DLD1 (cell line): ENCODE measurements at regions not wholly inside any gene's neighbourhood (a gene's known extent, or its start where the extent isn't known, plus 50 kb on each side); places are given as distances from the start of the nearest gene placed in this dataset.

Experiments used
- in situ Hi-C: cut with HindIII; loops from 2 replicates; pipeline ENCODE4 v1.10.0; 2017; ENCODE audit warnings: low sequenced_read_pairs

DNA sequence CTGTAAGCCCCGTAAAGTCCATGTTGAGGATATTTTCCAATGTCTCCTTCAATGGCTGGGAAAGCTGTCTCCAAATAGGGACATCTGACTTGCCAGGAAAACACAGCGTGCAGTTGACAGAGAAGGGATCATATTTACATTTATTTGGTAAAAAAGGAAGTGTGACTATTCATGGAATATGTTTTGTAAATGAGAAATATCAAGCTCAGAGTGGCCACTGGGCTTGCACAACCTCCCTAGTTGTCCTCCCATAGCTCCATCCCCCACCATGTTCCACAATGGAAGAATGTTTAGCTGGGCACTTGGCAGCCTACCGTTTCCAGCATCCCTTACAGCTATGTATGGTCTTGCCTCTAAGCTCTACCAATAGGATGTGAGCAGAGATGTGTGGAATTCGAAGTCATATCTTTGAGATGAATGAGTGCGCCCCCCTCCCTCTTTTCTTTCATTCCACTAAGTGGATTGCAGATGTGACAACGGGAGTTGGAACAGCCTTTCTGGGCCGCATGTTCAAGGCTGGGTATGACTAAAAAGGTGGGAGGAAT lies 306.6 kb upstream of the ZMIZ1 start:
- in situ Hi-C loops, result no loop called here

DNA sequence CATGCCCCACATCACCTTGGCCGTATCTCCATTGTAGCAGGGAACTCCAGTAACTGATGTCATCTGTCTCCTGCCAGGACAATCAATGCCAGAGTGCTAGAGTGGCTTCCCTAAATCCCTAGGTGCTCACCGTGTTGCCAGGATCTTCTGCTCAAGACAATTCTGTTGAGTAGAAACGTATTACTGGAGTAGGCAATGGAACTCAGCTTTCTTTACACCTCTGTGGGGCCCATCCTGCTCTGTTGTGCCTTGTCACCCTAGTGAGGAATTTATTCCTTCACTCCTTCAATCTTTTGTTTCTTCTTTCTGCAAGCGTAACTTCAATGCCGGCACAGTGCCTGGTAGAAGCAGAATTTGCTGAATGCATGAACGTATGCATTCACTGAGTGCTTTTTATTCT lies 305.5 kb upstream of the ZMIZ1 start:
- in situ Hi-C loops, result no loop called here

DNA sequence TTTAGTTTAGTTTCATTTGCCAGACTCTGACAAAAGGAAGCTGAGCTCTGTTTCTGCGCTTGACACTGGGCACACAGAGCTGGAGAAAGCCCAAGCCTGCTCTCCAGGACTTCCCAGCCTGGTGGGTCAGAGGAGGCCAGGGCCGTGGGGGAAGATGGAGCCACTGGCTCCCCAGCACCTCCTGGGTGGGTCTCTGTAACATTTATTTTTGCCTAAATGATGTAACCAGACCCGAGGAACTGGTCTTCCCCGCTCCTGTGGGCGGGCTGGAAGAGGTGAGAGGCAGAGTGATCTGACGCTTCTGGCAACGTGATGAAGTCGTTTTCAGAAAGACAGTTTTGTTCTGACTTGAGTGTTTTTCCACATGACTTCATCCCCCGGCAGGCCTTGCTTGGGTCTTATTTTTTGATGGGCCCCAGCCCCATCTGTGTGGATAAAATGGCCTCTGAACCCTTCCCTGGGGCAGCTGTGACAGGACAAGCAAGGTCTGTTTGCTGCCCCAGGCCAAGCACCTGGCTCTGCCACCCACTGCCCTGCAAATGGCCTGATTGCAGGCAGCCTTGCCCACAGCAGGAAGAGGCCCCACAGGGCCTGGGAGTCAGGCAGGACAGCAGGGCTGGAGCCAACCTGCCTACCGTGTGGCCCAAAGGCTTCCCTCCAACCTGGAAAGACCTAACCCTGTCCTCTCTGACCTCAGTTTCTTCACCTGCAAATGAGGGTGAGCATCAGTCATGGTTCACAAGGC lies 304.9 kb upstream of the ZMIZ1 start:
- in situ Hi-C loops, result no loop called here

DNA sequence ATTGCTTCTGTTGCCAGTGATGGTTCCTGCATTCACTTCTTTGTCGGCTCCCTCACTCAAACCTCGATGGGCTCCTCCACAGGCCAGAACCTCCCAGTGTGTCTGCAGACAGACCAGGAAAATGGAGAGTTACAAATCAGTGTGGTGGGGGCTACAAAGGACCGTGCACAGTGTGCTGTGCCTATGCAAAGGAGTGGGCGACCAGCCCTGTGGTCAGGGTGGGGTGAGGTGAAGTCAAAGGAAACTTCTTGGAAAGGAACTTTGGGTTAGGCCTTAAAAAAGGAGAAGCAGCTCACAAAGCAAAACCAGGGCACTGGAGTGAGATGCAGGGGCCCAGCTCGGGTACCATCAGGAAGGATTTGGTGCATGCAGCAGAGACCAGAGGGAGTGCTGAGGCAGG lies 304.3 kb upstream of the ZMIZ1 start:
- in situ Hi-C loops, result no loop called here

DNA sequence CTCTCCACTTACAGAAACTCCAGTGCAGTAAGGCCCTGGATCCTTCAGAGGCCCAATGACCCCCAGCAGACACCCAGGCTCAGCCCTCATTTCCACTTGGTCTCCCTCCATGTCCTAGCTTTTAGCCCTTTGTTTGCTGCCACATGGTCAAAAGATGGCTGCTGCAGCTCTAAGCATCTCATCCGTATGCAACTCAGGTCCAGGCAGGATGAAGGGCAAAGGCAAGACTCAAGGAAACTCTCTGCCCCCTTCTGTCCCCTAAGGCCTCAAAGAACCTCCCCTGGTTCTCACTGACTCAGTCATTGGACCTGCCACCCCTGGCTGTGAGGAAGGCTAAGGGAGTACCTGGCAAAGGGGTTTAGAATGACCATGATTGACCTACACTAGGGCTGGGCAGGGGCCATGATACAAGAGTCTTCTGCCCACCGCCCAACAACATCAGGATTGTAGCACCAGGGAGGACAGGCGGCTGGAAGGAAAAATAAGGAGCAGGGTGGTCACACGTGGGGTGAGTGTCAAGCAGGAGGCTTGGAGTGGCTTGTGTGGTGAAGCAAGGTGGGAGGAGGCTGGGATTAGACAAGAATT lies 303.8 kb upstream of the ZMIZ1 start:
- in situ Hi-C loops, result no loop called here

DNA sequence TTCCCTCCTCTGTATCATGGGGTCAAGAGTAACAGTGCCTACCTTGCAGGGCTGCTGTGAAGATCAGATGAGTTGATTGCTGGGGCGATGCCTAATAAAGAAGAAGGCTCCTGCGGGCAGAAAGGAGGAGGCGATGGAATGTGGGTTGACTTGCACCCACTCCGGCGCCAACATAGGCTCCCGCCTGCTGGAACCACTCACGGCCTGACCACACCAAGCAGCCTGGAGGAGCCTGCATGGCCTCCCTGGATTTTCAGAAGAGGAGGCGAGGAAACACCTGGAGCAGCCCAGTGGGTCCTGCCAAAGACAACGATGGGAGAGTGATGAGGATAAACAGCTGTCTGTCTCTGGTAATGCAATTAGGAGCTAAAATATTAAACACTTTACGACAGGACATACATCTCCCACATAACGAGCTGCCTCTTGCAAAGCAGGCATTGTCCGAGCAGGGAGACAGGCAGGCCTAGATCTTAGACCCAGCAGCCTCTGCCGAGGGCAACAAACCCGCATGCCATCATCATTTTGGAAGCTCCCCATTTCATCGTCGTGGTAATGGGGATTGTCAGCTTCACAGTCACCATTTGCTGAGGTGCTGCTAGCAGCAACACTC lies 302.9 kb upstream of the ZMIZ1 start:
- in situ Hi-C loops, result no loop called here

DNA sequence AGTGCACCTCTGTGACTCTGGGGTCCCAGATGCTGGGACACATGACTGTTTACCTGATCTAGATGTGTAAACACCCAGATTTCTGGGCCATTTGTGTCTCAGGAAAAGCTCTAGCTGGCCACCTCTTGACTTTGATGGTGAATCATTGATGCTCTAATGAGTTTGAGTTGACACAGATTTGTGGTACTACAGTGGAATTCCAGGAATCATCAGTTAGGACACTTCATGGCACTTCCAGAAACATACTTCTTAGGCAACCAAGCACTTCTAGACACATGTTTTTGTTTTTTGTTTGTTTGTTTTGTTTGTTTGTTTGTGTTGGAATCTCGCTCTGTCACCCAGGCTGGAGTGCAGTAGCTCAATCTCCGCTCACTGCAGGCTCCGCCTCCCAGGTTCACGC lies 302.2 kb upstream of the ZMIZ1 start:
- in situ Hi-C loops, result no loop called here

DNA sequence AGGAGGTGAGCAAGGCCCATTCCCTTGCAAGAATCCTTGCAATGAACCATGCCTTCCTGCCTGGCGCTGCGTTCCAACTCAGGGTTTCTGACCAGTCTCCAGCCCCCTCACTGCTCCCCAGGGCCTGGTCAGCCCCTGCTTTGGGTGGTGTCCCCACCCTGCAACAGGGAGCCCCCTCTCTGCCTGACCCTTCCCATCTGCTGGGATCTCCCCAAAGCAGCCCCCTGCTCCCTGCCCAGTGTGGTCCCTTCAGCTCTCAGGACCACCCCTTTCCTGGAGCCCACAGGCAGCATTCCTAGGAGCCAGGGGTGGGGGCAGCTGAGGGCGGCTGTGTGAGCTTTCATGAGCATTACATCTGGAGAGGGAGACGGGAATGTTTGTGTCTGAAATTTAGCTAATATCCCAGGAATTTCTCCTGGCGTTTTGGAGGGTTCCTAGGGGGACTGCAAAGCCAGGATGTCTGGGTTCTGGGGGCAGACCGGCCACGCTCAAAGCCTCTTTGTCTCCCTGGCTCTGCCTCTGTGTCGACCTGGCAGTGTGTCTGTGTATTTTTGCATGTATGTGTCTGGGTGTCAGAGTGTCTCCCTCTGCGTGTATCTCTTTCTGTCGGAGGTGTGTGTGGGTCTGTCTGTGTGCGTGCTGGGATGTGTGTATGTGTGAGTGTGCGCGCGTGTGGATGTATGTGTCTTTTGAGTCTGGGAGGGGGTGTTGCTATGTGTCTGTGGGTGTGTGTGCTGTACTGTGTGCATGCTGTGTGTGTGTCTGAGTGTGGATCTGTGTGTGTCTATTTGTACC lies 300.5 kb upstream of the ZMIZ1 start:
- in situ Hi-C loops, result no loop called here

DNA sequence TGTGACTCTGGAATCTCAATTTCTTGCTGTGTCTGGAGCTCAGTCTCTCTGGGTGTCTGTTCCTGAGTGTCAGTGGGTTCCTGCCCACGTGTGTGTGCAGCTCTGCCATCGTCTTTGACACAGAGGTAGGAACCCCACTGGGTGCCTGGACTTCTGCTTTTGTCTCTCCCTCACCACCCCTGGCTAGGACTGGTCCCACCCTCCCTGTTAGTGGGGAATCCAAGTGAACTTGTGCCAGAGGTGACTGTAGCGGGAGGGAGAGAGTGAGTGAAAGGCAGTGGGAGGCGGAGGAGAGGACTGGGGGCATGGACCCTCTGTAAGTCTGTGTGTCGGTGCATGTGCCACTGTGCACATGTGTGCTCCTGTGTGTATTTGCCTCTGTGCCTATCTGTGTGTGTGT lies 299.9 kb upstream of the ZMIZ1 start:
- in situ Hi-C loops, result no loop called here

DNA sequence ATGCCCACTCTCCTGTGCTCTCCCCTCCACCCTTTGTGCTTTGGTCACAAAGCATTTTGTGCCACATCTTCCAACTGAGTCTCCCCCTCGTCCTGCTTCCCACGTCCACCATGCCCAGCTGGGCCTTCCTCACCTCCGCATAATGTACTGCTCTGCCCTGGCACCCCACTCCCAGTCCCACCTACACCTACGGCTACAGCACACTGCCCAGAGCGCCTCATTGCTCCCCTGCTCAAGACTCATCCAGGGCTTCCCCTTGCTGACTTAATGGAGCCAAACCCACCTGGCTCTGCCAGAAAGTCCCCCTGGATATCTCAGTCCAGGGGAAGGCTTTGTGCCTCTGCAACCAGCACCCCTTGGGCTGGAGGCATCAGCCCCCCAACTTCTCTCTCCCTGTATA lies 299.2 kb upstream of the ZMIZ1 start:
- in situ Hi-C loops, result no loop called here

DNA sequence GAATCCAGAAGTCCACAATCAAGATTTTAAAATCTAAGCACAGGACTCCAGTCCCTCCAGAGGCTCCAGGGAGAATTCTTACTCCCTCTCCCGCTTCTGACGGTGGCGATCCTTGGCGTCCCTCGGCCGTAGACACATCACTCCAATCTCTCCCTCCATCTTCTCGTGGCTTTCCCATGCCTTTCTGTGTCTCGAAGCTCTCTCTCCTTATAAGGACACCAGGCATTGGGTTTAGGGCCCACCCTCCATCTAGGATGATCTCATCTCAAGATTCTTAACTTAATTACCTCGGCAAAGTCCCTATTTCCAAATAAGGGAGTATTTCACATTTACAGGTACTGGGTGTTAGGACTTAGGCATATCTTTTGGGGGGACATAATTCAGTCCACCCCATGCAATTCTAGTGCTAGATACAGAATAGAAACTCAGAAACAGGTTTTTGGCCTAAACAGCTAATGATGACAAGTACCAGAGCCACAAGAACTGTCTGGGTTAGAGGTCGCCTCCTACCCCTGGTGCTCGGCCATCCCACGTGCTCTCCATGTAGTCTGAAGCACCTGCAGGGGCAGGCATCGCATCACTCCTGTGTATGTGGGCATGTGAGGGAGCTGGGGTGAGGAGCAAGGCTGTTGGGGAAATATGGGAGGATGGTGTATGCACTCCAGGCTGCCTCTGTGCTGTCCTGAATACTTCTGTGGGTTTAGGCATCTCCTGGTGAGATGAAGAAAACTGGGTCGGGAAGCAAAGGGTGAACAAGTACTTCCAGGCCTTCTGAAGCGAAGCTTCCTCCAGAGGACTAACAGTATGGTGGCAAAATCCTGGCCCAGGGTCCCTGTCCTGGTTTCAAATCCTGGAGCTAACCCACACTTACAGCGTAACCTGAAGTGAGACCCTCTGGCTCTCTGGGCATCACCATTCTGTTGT lies 298.3 kb upstream of the ZMIZ1 start:
- in situ Hi-C loops, result no loop called here

DNA sequence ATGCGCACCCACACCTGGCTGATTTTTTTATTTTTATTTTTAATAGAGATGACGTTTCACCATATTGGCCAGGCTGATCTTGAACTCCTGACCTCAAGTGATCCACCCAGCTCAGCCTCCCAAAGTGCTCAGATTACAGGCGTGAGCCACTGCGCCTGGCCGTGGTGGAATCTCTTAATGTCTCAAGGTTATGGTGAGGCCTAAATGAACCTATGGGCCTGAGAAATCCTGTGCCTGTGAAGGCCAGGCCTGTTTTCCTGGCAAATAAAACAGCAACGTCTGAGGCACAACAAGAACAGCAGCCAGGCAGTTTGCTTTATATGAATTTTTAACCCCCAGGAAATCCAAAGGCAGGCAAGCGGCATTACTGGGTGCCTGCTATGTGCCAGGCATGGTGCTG lies 297.5 kb upstream of the ZMIZ1 start:
- in situ Hi-C loops, result no loop called here

DNA sequence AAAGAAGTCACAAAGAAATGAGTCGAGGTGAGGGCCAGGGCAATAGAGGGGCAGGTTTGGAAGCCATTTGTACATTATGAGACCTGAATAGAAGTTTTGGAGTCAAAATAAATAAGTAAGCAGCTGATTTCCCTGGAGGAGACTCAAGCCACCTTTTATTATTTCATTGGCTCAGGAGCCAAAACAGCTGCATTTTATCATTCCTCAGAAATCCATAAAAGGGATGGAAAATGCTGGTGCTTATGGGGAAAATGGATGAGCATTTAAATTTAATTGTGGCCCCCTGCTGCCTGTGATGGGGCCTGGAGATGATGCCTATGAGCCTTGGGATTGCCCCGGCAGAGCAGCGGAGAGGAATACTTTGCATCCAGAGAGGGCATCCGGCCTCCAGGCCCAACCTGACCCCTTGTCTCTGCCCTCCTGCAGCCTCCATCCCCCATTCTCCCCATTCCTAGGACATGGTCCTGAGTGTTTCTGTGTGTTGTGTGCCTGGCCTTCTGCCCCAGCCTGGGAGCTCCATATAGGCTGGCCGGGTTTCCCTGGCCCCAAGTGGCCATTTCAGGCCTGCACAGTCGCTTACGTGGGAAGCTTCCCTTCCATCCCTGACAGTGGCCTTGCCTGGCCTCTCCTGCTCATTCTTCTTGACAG lies 296.8 kb upstream of the ZMIZ1 start:
- in situ Hi-C loops, result no loop called here

DNA sequence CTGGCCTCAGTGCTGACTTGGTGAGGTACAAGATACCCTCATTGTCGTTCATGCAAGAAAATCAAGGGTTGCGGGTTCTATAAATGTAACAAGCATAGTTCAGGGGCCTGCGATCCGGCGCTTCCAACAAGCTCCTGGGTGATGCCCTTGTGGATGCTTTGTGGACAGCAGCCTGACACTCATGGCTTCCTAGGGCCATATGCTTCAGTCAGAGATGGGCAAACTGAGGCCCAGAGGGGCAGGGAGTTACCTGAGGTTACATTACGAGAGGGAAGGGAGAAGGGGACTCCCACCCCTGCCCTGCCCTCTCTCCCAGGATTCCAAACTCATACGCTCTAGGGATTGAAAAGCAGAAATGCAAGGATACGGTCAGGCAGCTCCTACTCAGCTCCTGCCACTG lies 296.3 kb upstream of the ZMIZ1 start:
- in situ Hi-C loops, result no loop called here

DNA sequence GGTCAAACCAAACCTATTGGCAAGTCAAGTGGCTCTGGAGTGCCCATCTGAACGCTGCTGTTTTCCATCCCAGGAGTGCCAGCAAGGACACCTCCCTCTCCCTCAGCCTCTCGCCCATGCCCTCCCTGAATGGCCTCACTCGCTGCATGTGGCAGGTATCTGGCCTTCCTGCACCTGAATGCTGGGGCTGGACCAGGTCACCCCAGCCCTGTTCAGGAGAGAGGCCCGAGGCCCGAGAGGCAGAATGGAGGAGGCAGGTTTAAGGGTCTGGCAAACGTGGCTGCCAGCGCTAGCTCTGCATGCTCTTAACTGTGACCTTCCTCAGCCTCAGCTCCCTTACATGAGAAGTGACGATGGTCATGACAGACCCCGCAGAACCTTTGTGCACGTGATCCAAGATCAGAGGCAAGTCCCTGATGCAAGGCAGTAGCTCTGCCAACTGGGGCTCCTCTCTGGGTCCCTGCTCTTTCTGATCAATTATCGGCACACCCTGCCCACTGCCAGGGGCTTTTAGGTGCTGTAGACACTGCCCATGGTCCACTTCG lies 295.7 kb upstream of the ZMIZ1 start:
- in situ Hi-C loops, result no loop called here

DNA sequence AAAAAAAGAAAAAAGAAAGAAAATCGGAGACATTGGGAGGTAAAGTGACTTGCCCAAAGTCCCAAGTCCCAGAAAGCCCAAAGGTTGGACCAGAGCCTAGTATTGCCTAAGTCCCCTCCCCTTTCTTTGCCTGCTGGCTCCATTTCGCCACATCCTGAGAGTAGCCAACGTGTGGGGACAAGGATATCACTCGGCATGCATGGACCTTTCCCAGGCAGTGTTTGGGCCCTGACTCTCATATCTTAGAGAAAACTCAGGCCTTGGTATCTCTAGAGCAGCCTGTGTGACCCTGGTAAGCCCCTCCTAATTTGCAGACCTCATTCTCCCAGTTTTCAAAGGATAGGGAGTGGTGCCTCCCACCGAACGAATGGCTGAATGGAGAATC lies 294.2 kb upstream of the ZMIZ1 start:
- in situ Hi-C loops, result no loop called here

DNA sequence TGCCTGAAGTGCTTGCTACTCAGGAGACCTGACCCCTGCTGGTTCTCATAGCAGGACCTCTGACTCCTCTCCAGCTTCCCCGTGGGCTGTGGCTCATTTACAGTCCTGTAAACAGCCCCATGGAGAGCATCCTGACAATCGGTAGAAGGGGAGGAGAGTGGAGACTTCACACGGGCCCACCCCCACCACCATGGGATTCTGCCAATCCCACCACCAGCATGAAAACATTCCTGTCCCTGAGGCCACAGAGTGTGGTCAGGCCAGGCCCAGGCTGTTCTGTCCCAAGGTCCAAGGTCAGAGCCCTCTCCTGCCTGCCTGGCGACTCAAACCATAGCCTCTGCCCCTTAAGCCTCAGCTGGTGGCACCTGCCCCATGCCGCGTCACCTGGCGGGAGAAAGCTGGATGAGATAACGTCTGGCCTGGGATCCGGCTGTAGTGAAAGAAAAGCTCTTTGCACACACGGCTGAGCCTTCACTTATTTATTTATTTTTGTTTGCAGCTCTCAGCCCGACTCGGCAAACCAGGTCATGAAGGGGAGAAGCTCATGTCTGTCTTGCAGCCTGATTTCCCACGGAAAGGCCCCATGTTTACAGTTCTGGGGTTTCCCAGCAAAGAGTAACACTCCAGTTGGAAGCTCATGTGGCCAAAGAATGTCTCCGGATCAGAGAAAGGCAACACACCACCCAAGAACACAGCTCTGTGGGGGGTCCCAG lies 293.6 kb upstream of the ZMIZ1 start:
- in situ Hi-C loops, result loop anchor here (25.0 kb wide), 1 partner anchor 462 kb away; no protein-coding TSS in a partner anchor

DNA sequence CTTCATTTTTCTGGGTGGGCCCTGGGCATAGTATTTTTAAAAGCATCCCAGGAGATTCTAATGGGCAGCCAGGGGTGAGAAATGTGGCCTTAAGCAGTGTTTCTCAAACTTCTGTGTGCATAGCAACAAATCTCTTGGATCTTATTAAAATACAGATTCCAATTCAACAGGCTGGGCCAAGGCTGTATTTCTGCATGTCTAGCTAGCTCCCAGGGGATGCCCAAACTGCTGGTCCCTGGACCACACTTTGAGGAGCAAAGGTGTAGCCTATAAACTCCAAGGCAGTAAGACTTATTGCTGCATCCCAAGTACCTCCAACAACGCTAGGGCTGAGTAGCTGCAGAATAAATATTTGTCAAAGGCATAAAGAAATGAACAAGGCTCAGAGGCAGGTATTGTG lies 292.9 kb upstream of the ZMIZ1 start:
- in situ Hi-C loops, result loop anchor here (25.0 kb wide), 1 partner anchor 461 kb away; no protein-coding TSS in a partner anchor

DNA sequence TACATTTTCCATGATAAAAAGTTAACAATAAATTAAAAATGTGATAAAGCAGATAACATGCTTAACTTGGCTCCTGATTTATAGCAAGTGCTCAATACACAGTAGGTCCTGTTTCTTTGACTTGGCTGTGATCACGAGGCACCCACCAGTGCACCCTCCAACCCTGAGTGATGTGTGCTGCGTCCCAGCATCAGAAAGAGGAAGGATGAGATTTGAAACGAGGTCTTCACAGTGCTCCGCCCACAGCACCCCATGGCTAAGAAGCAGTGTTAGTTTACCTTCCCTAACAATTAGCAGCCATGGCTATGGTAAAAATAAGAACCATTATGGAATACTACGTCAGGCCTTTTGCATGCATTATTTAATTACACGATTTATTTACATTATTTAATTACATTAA lies 292.0 kb upstream of the ZMIZ1 start:
- in situ Hi-C loops, result loop anchor here (25.0 kb wide), 1 partner anchor 461 kb away; no protein-coding TSS in a partner anchor
